ENCODE measurements at regions not wholly inside any gene's neighbourhood (a gene's known extent, or its start where the extent isn't known, plus 50 kb on each side); places are given as distances from the start of the nearest gene placed in this dataset.

GRCh38 chr2:144156736-144157640 is 362.9 kb downstream of the ZEB2 start:
- H3K36me3 ChIP-seq (ENCODE audit: control insufficient read depth in 2 of 2, insufficient read depth in 1 of 2, low read length in 2 of 2): no peaks in the 10 kb centered on the region
- no peak overlapping the region for H3K4me3 ChIP-seq (ENCODE audit: low read depth, low read length)
- H3K27ac ChIP-seq (ENCODE audit: extremely low read depth, low read depth, low read length): no peak overlapping the region
- H3K9me3 ChIP-seq (ENCODE audit: control insufficient read depth, insufficient read depth, low read depth, low read length): no peaks in the 10 kb centered on the region
- POLR2A ChIA-PET: no interaction called here
- CTCF ChIA-PET: no interaction called here
- TF ChIP-seq ZNF623 (tag by site-specific recombination; IDR thresholded peaks at IDR 0.05) (no peak), ZEB2 (tag by site-specific recombination; IDR thresholded peaks at IDR 0.05) (no peak), ZNF513 (tag by site-specific recombination; IDR thresholded peaks at IDR 0.05) (no peak), ZNF391 (tag by site-specific recombination; IDR thresholded peaks at IDR 0.05; ENCODE audit: borderline replicate concordance, low read depth) (no peak), ZNF624 (tag by site-specific recombination; IDR thresholded peaks at IDR 0.05) (no peak), ZNF23 (tag by site-specific recombination; IDR thresholded peaks at IDR 0.05; ENCODE audit: borderline replicate concordance) (no peak)
- H3K4me1 ChIP-seq (ENCODE audit: control insufficient read depth, insufficient read depth, low read length): peaks cover 4% of the 10 kb centered on the region

GRCh38 chr2:144154205-144154604 is 365.7 kb downstream of the ZEB2 start:
- Histone ChIP-seq H3K4me1 (ENCODE audit: control insufficient read depth, insufficient read depth, low read length) (peaks cover 4% of the 10 kb centered on the region), H3K4me3 (ENCODE audit: low read depth, low read length) (no peak overlapping the region), H3K27ac (ENCODE audit: extremely low read depth, low read depth, low read length) (no peak overlapping the region), H3K9me3 (ENCODE audit: control insufficient read depth, insufficient read depth, low read depth, low read length) (no peaks in the 10 kb centered on the region), H3K36me3 (ENCODE audit: control insufficient read depth in 2 of 2, insufficient read depth in 1 of 2, low read length in 2 of 2) (no peaks in the 10 kb centered on the region)
- ChIA-PET POLR2A (no interaction called here), CTCF (no interaction called here)
- TF ChIP-seq ZSCAN5A (tag by site-specific recombination; IDR thresholded peaks at IDR 0.05): no peak
- no peak for TF ChIP-seq TSHZ1 (tag by site-specific recombination; IDR thresholded peaks at IDR 0.05; ENCODE audit: borderline replicate concordance)
- no peak for TF ChIP-seq ZNF664 (tag by site-specific recombination; IDR thresholded peaks at IDR 0.05)
- TF ChIP-seq GLI4 (tag by site-specific recombination; IDR thresholded peaks at IDR 0.05): no peak
- no peak for TF ChIP-seq ZSCAN30 (tag by site-specific recombination; IDR thresholded peaks at IDR 0.05)
- TF ChIP-seq MEIS1 (CRISPR knock-in tag; IDR thresholded peaks at IDR 0.05; ENCODE audit: borderline replicate concordance): no peak
- TF ChIP-seq KLF9 (tag by site-specific recombination; IDR thresholded peaks at IDR 0.05; ENCODE audit: low read depth): no peak
- no peak for TF ChIP-seq ZIC2 (tag by site-specific recombination; IDR thresholded peaks at IDR 0.05)
- TF ChIP-seq HOXC10 (CRISPR knock-in tag; IDR thresholded peaks at IDR 0.05): no peak
- TF ChIP-seq ZNF366 (tag by site-specific recombination; conservative IDR thresholded peaks at IDR 0.05): no peak
- no peak for TF ChIP-seq ZNF707 (tag by site-specific recombination; IDR thresholded peaks at IDR 0.05)
- no peak for TF ChIP-seq ZNF600 (tag by site-specific recombination; IDR thresholded peaks at IDR 0.05)
- TF ChIP-seq MZF1 (tag by site-specific recombination; IDR thresholded peaks at IDR 0.05; ENCODE audit: borderline replicate concordance): no peak
- TF ChIP-seq ZNF292 (tag by site-specific recombination; IDR thresholded peaks at IDR 0.05; ENCODE audit: borderline replicate concordance, low read depth): no peak
